WTC11 (cell line): ENCODE measurements at regions not wholly inside any gene's neighbourhood (a gene's known extent, or its start where the extent isn't known, plus 50 kb on each side); places are given as distances from the start of the nearest gene placed in this dataset.

Experiments
- ATAC-seq: fragments of 200-7000 bp; cut with Tn5 transposase; 2 replicates; pipeline ENCODE4 v1.10.0; 2021; ENCODE audit warnings: mild to moderate bottlenecking, moderate library complexity
- CTCF ChIA-PET: fragments of 300-600 bp; sonication (Branson Sonifier 250); formaldehyde crosslinking; loops from one replicate; lab custom pipeline; 2021; ENCODE audit warnings: antibody characterized with exemption; lab: Charles Lee
- POLR2A ChIA-PET: fragments of 350-600 bp; sonication (Branson Sonifier 250); formaldehyde crosslinking; loops from one replicate; lab custom pipeline; 2021; ENCODE audit warnings: antibody characterized with exemption; lab: Charles Lee
- DNase-seq: peaks from one replicate; pipeline ENCODE4 v3.0.0; 2021; ENCODE audit warnings: low spot score
- H3K27ac Mint-ChIP-seq: 2 replicates; pipeline ENCODE4 v1.8.0; 2021; ENCODE audit warnings: mixed read lengths
- H3K27me3 Mint-ChIP-seq: 2 replicates; pipeline ENCODE4 v1.8.0; 2021; ENCODE audit warnings: low read depth, mild to moderate bottlenecking, moderate library complexity, mixed read lengths
- H3K36me3 Mint-ChIP-seq: 2 replicates; pipeline ENCODE4 v1.8.0; 2021; ENCODE audit warnings: mixed read lengths
- H3K4me1 Mint-ChIP-seq: 2 replicates; pipeline ENCODE4 v1.8.0; 2022; ENCODE audit warnings: mixed read lengths
- H3K4me3 Mint-ChIP-seq: 2 replicates; pipeline ENCODE4 v1.8.0; 2021; ENCODE audit warnings: mild to moderate bottlenecking, moderate library complexity, mixed read lengths
- H3K9me3 Mint-ChIP-seq: 2 replicates; pipeline ENCODE4 v1.8.0; 2021; ENCODE audit warnings: mixed read lengths
- E2F4 ChIP-seq: sonication (generic); formaldehyde crosslinking; IDR thresholded peaks from 2 replicates; pipeline ENCODE4 v1.8.1; 2022; ENCODE audit warnings: low read depth, mild to moderate bottlenecking, moderate library complexity, missing genetic modification reagents, borderline replicate concordance
- ELF4 ChIP-seq: sonication (generic); formaldehyde crosslinking; IDR thresholded peaks from 2 replicates; pipeline ENCODE4 v1.8.1; 2022; ENCODE audit warnings: low read depth, mild to moderate bottlenecking, moderate library complexity, missing genetic modification reagents
- EMX1 ChIP-seq: fragments of 250-450 bp; sonication (Bioruptor Pico); IDR thresholded peaks from 2 replicates; pipeline ENCODE4 v1.8.0; 2021; ENCODE audit warnings: mild to moderate bottlenecking
- ERG ChIP-seq: fragments of 250-450 bp; sonication (Bioruptor Pico); IDR thresholded peaks from 2 replicates; pipeline ENCODE4 v1.8.0; 2021; ENCODE audit warnings: mild to moderate bottlenecking
- GABPB1 ChIP-seq: sonication (generic); formaldehyde crosslinking; IDR thresholded peaks from 2 replicates; pipeline ENCODE4 v1.8.1; 2023; ENCODE audit warnings: mild to moderate bottlenecking, missing genetic modification reagents
- NR2C2 ChIP-seq: sonication (generic); formaldehyde crosslinking; IDR thresholded peaks from 2 replicates; pipeline ENCODE4 v1.8.0; 2022; ENCODE audit warnings: mild to moderate bottlenecking, missing genetic modification reagents
- PRDM15 ChIP-seq: sonication (generic); formaldehyde crosslinking; IDR thresholded peaks from 2 replicates; pipeline ENCODE4 v1.8.0; 2022; ENCODE audit warnings: missing genetic modification reagents
- RELA ChIP-seq: sonication (generic); formaldehyde crosslinking; IDR thresholded peaks from 2 replicates; pipeline ENCODE4 v1.8.1; 2022; ENCODE audit warnings: missing genetic modification reagents, mild to moderate bottlenecking, borderline replicate concordance
- RORB ChIP-seq: fragments of 250-450 bp; sonication (Bioruptor Pico); IDR thresholded peaks from 2 replicates; pipeline ENCODE4 v1.9.0; 2021; ENCODE audit warnings: mild to moderate bottlenecking
- TP53 ChIP-seq: sonication (generic); formaldehyde crosslinking; IDR thresholded peaks from 2 replicates; pipeline ENCODE4 v1.8.1; 2023; ENCODE audit warnings: mild to moderate bottlenecking, missing genetic modification reagents
- ZNF138 ChIP-seq: sonication (generic); formaldehyde crosslinking; conservative IDR thresholded peaks from 2 replicates; pipeline ENCODE4 v1.8.1; 2022; ENCODE audit warnings: mild to moderate bottlenecking, moderate library complexity, missing genetic modification reagents
- ZNF317 ChIP-seq: sonication (generic); formaldehyde crosslinking; IDR thresholded peaks from 2 replicates; pipeline ENCODE4 v1.8.1; 2023; ENCODE audit warnings: low read depth, mild to moderate bottlenecking, moderate library complexity, missing genetic modification reagents, borderline replicate concordance
- ZNF396 ChIP-seq: fragments of 250-450 bp; sonication (Bioruptor Pico); IDR thresholded peaks from 2 replicates; pipeline ENCODE4 v1.8.0; 2021; ENCODE audit warnings: mild to moderate bottlenecking, moderate library complexity, borderline replicate concordance
- ZNF416 ChIP-seq: fragments of 250-450 bp; sonication (Bioruptor Pico); IDR thresholded peaks from 2 replicates; pipeline ENCODE4 v1.9.0; 2021; ENCODE audit warnings: mild to moderate bottlenecking, inconsistent platforms
- ZNF512 ChIP-seq: sonication (generic); formaldehyde crosslinking; IDR thresholded peaks from 2 replicates; pipeline ENCODE4 v1.8.1; 2022; ENCODE audit warnings: missing genetic modification reagents, borderline replicate concordance
- ZNF532 ChIP-seq: fragments of 250-450 bp; sonication (Bioruptor Pico); IDR thresholded peaks from 2 replicates; pipeline ENCODE4 v1.9.0; 2021; ENCODE audit warnings: mild to moderate bottlenecking, borderline replicate concordance

- no peak for TF ChIP-seq PRDM15 (CRISPR knock-in tag)
- TF ChIP-seq TP53 = no peak
Measured at GRCh38 chr1:208919371-208919770, 664.1 kb upstream of the CAMK1G start (continued).

- H3K27me3 Mint-ChIP-seq = no peaks in the 10 kb centered on the region
- H3K36me3 Mint-ChIP-seq = no peaks in the 10 kb centered on the region
- peaks cover 12% of the 10 kb centered on the region for H3K9me3 Mint-ChIP-seq
- H3K4me1 Mint-ChIP-seq = peaks cover 16% of the 10 kb centered on the region
- ChIA-PET POLR2A (no interaction called here), CTCF (no interaction called here)
- TF ChIP-seq NR2C2 (no peak), ERG (CRISPR knock-in tag) (no peak), ZNF416 (no peak), GABPB1 (CRISPR knock-in tag) (no peak), RORB (no peak)
- H3K4me3 Mint-ChIP-seq = no peak overlapping the region
- ATAC-seq (no peak), DNase-seq (no peak)
- no peak overlapping the region for H3K27ac Mint-ChIP-seq
Measured at GRCh38 chr1:208921259-208921658, 662.3 kb upstream of the CAMK1G start.

GRCh38 chr1:208923456-208923855 lies 660.1 kb upstream of the CAMK1G start:
- Mint-ChIP-seq H3K9me3 (peaks cover 21% of the 10 kb centered on the region), H3K4me3 (no peak overlapping the region), H3K27me3 (no peaks in the 10 kb centered on the region), H3K36me3 (no peaks in the 10 kb centered on the region), H3K27ac (no peak overlapping the region), H3K4me1 (peaks cover 6% of the 10 kb centered on the region)
- CTCF ChIA-PET = no interaction called here
- ATAC-seq = no peak
- POLR2A ChIA-PET = no interaction called here
- no peak for DNase-seq
- TF ChIP-seq ELF4 (CRISPR knock-in tag) (no peak), PRDM15 (CRISPR knock-in tag) (no peak), ZNF317 (no peak), RELA (CRISPR knock-in tag) (no peak), ZNF512 (CRISPR knock-in tag) (no peak), EMX1 (no peak), ZNF532 (CRISPR knock-in tag) (no peak), ZNF396 (CRISPR knock-in tag) (no peak), ZNF138 (CRISPR knock-in tag) (no peak), E2F4 (CRISPR knock-in tag) (no peak)
